Body of pancreas (tissue), 4 donors: ENCODE measurements at regions not wholly inside any gene's neighbourhood (a gene's known extent, or its start where the extent isn't known, plus 50 kb on each side); places are given as distances from the start of the nearest gene placed in this dataset.

Experiments
- CTCF ChIP-seq, 7 experiments: fragments of 450-650 bp in 4 of 7; fragments of 200-600 bp in 3 of 7; sonication (generic) in 3 of 7; IDR thresholded peaks; one replicate each; pipeline ENCODE4 v1.5.1; 2016 to 2019; ENCODE audit warnings: antibody characterized with exemption in 7 of 7
- POLR2A ChIP-seq, 3 donors: fragments of 450-650 bp; IDR thresholded peaks; one replicate each; pipeline ENCODE4 v1.6.1; 2016; ENCODE audit warnings: antibody characterized with exemption in 3 of 3, mild to moderate bottlenecking in 2 of 3

DNA sequence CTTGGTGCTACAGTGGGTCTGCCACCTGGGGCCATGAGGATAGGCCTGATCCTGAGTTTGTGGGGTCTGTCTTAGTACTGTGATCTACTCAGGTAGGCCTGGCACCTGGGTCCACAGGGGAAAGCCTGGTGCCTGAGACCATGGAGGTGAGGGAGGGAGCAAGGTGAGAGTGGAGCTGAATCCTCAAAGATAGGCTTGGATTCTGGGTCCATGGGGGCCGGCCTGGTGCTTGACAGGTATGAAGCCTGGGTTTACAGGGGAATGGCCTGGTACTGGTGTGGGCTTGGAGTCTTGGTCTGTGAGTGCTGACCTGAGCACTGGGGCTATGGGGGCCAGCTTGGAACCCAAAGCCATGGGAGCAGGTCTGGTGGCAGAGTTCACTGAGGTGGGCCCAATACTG, 439.2 kb upstream of the SMARCA2 start:
- TF ChIP-seq CTCF (IDR thresholded peaks at IDR 0.05): no peak
- no peak for TF ChIP-seq POLR2A (IDR thresholded peaks at IDR 0.05)
